Caco-2 (cell line): ENCODE measurements at regions not wholly inside any gene's neighbourhood (a gene's known extent, or its start where the extent isn't known, plus 50 kb on each side); places are given as distances from the start of the nearest gene placed in this dataset.

Experiments used
- BruUV-seq: library from RNA; stranded (reverse); fragments of 400-500 nt; replicated peaks from 2 replicates; lab custom pipeline; 2021; lab: Mats Ljungman, UMichigan
- CTCF ChIA-PET: fragments of 300-600 bp; sonication (Branson Sonifier 250); formaldehyde crosslinking; loops from one replicate; lab custom pipeline; 2022; ENCODE audit warnings: antibody characterized with exemption; lab: Charles Lee
- POLR2A ChIA-PET: fragments of 300-600 bp; sonication (Branson Sonifier 250); formaldehyde crosslinking; loops from one replicate; lab custom pipeline; 2022; ENCODE audit warnings: antibody characterized with exemption; lab: Charles Lee
- DNase-seq, 2 experiments: peaks; one replicate each; pipeline versions ENCODE4 v3.0.0 to v3.0.0-alpha.2; 2020 to 2022
- H3K27me3 ChIP-seq: replicated peaks from 2 replicates; pipeline ENCODE4 v1.6.0; 2011; ENCODE audit warnings: low read length; ENCODE audit not compliant: control insufficient read depth, insufficient read depth
- H3K36me3 ChIP-seq: 2 replicates; pipeline ENCODE4 v1.5.1; 2011; ENCODE audit warnings: low read length; ENCODE audit not compliant: control insufficient read depth, insufficient read depth
- H3K4me1 ChIP-seq: fragments of 250-450 bp; sonication (Bioruptor Pico); 2 replicates; pipeline ENCODE4 v1.5.1; 2020; ENCODE audit warnings: mild to moderate bottlenecking
- H3K4me3 ChIP-seq: 2 replicates; pipeline ENCODE4 v1.5.1; 2011; ENCODE audit warnings: low read depth, mild to moderate bottlenecking, control low read depth, low read length
- H3K9me3 ChIP-seq: fragments of 250-450 bp; sonication (Bioruptor Pico); 2 replicates; pipeline ENCODE4 v1.5.1; 2020; ENCODE audit warnings: mild to moderate bottlenecking, moderate library complexity
- H3K27ac Mint-ChIP-seq: one replicate; pipeline ENCODE4 v1.8.0; 2022; ENCODE audit warnings: mixed read lengths; ENCODE audit not compliant: unreplicated experiment
- H3K27me3 Mint-ChIP-seq: one replicate; pipeline ENCODE4 v1.8.0; 2022; ENCODE audit warnings: mixed read lengths; ENCODE audit not compliant: insufficient read depth, unreplicated experiment
- H3K36me3 Mint-ChIP-seq: one replicate; pipeline ENCODE4 v1.8.0; 2022; ENCODE audit warnings: mild to moderate bottlenecking, mixed read lengths; ENCODE audit not compliant: insufficient read depth, unreplicated experiment
- H3K4me1 Mint-ChIP-seq: one replicate; pipeline ENCODE4 v1.8.0; 2022; ENCODE audit warnings: low read depth, mixed read lengths; ENCODE audit not compliant: unreplicated experiment
- H3K4me3 Mint-ChIP-seq: one replicate; pipeline ENCODE4 v1.8.0; 2022; ENCODE audit warnings: mild to moderate bottlenecking, moderate library complexity, mixed read lengths; ENCODE audit not compliant: unreplicated experiment
- H3K9me3 Mint-ChIP-seq: one replicate; pipeline ENCODE4 v1.8.0; 2022; ENCODE audit warnings: mixed read lengths; ENCODE audit not compliant: unreplicated experiment
- CTCF ChIP-seq, 2 experiments: fragments of 200-600 bp in 1 of 2; IDR thresholded peaks; 1 replicate in 1 of 2; 2 replicates in 1 of 2; pipeline versions ENCODE4 v1.5.1 to v1.8.0; 2011 to 2022; ENCODE audit warnings: antibody characterized with exemption in 1 of 2, control low read depth in 1 of 2, inconsistent platforms in 1 of 2, low read depth in 1 of 2, low read length in 1 of 2, mild to moderate bottlenecking in 1 of 2, moderate library complexity in 1 of 2; ENCODE audit not compliant: insufficient read depth in 1 of 2, severe bottlenecking in 1 of 2, unreplicated experiment in 1 of 2
- intact Hi-C: fragments of 100-400 bp; cut with micrococcal nuclease; formaldehyde crosslinking; loops from one replicate; pipeline ENCODE4 v1.10.0; 2022; ENCODE audit not compliant: unreplicated experiment

GRCh38 chr14:71532344-71532743, 399.9 kb upstream of the RGS6 start:
- Histone ChIP-seq H3K27me3 (no peaks in the 10 kb centered on the region), H3K9me3 (no peaks in the 10 kb centered on the region), H3K36me3 (no peaks in the 10 kb centered on the region; the same call in 1 of the 2 replicates), H3K4me3 (no peak overlapping the region), H3K4me1 (peaks cover 15% of the 10 kb centered on the region)
- no TSS peak for BruUV-seq
- intact Hi-C loops, result no loop called here
- Mint-ChIP-seq H3K4me3 (no peak overlapping the region), H3K27ac (no peak overlapping the region), H3K9me3 (no peaks in the 10 kb centered on the region), H3K4me1 (peaks cover 9% of the 10 kb centered on the region), H3K36me3 (peaks cover 12% of the 10 kb centered on the region), H3K27me3 (no peaks in the 10 kb centered on the region)
- TF ChIP-seq CTCF (IDR thresholded peaks at IDR 0.05; ENCODE audit: insufficient read depth in 1 of 2, low read depth in 1 of 2, low read length in 1 of 2, severe bottlenecking in 1 of 2, unreplicated experiment in 1 of 2), result no peak
- CTCF ChIA-PET, result no interaction called here
- DNase-seq, result no peak
- POLR2A ChIA-PET, result no interaction called here

GRCh38 chr14:71532790-71533189, 399.4 kb upstream of the RGS6 start:
- TF ChIP-seq CTCF (IDR thresholded peaks at IDR 0.05; ENCODE audit: insufficient read depth in 1 of 2, low read depth in 1 of 2, low read length in 1 of 2, severe bottlenecking in 1 of 2, unreplicated experiment in 1 of 2), result no peak
- H3K4me1 Mint-ChIP-seq, result peaks cover 13% of the 10 kb centered on the region
- ChIA-PET CTCF (no interaction called here), POLR2A (no interaction called here)
- H3K4me1 ChIP-seq, result peaks cover 20% of the 10 kb centered on the region
- no peaks in the 10 kb centered on the region for H3K9me3 ChIP-seq
- H3K36me3 ChIP-seq, result no peaks in the 10 kb centered on the region; the same call in 1 of the 2 replicates
- H3K4me3 ChIP-seq, result no peak overlapping the region
- no peak for DNase-seq
- H3K27me3 Mint-ChIP-seq, result no peaks in the 10 kb centered on the region
- intact Hi-C loops, result no loop called here
- H3K9me3 Mint-ChIP-seq, result no peaks in the 10 kb centered on the region
- H3K4me3 Mint-ChIP-seq, result no peak overlapping the region
- no TSS peak for BruUV-seq
- no peak overlapping the region for H3K27ac Mint-ChIP-seq
- peaks cover 12% of the 10 kb centered on the region for H3K36me3 Mint-ChIP-seq
- H3K27me3 ChIP-seq, result no peaks in the 10 kb centered on the region

- CTCF ChIA-PET, result no interaction called here
- peaks cover 23% of the 10 kb centered on the region for H3K4me1 ChIP-seq
- no peaks in the 10 kb centered on the region for H3K27me3 Mint-ChIP-seq
- H3K9me3 Mint-ChIP-seq, result no peaks in the 10 kb centered on the region
- BruUV-seq, result no TSS peak
- no peak overlapping the region for H3K27ac Mint-ChIP-seq
- TF ChIP-seq CTCF (IDR thresholded peaks at IDR 0.05; ENCODE audit: insufficient read depth in 1 of 2, low read depth in 1 of 2, low read length in 1 of 2, severe bottlenecking in 1 of 2, unreplicated experiment in 1 of 2), result no peak
- POLR2A ChIA-PET, result no interaction called here
- DNase-seq, result no peak
- H3K4me3 ChIP-seq, result no peak overlapping the region
- peaks cover 15% of the 10 kb centered on the region for H3K4me1 Mint-ChIP-seq
- H3K4me3 Mint-ChIP-seq, result no peak overlapping the region
- H3K9me3 ChIP-seq, result no peaks in the 10 kb centered on the region
- H3K27me3 ChIP-seq, result no peaks in the 10 kb centered on the region
- no peaks in the 10 kb centered on the region; the same call in 1 of the 2 replicates for H3K36me3 ChIP-seq
- intact Hi-C loops, result no loop called here
- peaks cover 12% of the 10 kb centered on the region for H3K36me3 Mint-ChIP-seq
Measured at GRCh38 chr14:71533390-71533789, 398.8 kb upstream of the RGS6 start.
